ENCODE measurements at regions not wholly inside any gene's neighbourhood (a gene's known extent, or its start where the extent isn't known, plus 50 kb on each side); places are given as distances from the start of the nearest gene placed in this dataset.

DNA sequence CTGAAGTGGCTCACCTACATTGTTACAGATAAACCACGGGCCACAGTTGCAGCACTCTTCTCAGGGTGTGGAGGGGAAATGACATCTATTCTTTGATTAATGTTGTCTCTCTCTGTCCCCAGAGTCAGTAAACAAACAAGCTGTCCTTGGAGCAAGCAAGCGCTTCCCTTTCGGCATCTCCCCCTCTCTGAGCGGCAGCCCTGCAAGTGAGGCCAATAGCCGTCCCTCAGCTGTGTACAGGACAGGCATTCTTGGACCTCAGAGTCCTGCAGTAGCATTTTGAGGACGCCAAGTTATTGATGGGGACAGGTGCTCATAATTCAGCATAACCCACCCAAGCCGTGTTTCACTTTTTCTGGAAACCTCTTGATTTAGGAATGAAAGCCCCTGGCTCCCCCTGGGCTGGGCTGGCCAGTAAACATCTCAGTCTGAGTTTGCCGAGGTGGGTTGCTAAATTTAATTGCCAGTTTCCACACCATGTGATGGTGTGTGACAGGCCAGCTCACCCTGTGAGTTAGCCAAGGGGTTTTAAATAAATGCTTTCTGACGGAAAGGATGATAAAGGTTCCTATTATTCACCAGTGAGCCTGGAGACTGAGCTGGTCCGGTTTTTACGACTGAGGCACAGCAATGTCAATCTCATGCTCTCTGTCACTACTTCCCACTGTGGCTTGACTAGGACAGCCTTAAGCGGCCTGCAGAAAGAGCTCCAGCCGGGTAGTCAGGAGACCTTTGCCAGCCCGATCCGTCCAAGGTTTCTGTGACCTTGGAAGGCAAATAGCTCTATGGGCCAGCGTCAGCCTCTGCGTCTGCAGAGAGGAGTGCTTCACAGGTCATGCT, 214.8 kb upstream of the RREB1 start:
- intact Hi-C loops (cut with DNase I, micrococcal nuclease): no loop called here
- ATAC-seq (no peak), DNase-seq (no peak)

DNA sequence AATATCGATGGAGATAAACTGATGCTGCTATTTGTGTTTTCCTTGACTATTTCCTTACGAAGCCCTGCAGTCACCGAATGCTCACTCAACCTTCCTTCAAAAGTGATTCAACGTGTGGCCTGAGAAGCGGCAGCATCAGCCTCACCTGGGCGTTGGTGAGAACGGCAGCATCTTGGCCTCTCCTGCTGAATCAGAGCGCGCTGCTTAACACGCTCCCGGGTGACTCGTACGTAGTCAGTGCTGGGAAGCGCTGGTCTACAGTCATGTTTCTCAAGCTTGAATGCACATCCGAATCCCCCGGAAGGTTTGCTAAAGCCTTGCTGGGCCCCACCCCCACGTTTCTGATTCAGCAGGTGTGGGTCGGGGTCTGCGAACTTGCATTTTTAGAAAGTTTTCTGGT, 214.1 kb upstream of the RREB1 start:
- ATAC-seq: no peak
- intact Hi-C loops (cut with DNase I, micrococcal nuclease): no loop called here
- no peak for DNase-seq

DNA sequence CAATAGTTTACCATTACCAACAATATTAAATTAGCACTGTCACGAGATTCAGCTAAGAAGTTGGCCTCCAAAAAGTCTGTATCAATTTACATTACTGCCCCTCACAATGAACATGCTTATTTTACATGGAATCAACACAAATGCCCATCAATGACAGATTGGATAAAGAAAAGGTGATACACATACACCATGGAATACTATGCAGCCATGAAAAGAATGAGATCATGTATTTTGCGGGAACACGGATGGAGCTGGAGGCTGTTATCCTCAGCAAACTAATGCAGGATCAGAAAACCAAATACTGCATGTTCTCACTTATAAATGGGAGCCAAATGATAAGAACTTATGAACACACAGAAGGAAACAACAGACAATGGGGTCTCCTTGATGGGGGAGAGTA, 211.8 kb upstream of the RREB1 start:
- intact Hi-C loops (cut with DNase I, micrococcal nuclease): no loop called here
- ATAC-seq: no peak
- DNase-seq: no peak

DNA sequence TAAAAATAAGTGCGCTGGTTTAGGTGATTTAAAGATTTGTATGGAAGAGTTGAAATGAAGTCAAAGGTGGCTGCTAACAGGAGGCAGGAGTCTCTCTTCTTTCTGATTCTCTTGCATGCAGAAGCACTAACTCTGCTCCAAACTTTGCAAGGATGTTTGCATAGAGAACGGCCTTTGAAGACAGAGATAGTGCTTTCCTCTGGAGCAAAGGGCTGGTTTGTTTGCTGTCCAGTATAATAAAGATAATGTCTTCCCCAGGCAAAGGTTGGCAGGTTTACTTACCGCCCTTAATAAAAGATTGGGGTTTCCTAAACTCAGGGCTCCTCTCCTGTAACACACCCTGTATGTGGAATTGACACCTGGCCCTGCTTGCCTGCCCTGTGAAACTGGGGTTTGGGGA, 210.6 kb upstream of the RREB1 start:
- intact Hi-C loops (cut with DNase I, micrococcal nuclease): no loop called here
- no peak for DNase-seq
- peak; percentile 55 for ATAC-seq

DNA sequence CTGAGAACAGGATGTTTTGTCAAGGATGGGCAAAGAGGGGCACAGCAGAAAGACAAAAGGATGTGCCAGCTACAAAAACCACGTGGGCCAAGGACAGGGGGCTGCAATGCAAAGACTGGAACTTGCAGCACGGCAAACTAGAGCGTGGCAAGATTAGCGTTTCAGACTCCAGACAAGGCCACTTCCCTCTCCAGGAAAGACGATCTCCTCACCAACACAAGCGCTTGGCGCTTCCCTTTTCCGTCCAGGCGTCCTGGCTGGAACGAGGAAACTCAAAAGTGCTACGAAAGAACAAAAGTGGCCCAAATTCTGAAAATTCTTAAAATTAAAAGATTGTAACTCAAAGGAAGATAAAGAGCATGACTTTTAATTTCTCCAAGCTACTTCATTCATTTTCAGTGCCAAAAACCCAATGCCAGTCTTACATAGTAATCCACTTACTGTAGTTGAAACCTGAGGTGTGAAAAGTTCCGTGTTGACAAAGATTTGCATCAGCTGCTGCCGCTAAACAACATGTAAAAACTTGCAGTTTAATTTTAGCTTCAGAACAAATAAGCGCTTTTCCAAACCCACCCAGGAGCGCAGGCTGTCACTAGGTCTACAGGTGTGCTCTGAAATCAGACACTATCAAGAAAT, 207.1 kb upstream of the RREB1 start:
- intact Hi-C loops (cut with DNase I, micrococcal nuclease): no loop called here
- ATAC-seq (no peak), DNase-seq (no peak)

- ATAC-seq (no peak), DNase-seq (no peak)
- intact Hi-C loops (cut with DNase I, micrococcal nuclease): no loop called here
Observed at GRCh38 chr6:6901205-6901719, 206.5 kb upstream of the RREB1 start.

GRCh38 chr6:6901945-6902344, 205.8 kb upstream of the RREB1 start:
- DNase-seq (no peak), ATAC-seq (no peak)
- intact Hi-C loops (cut with DNase I, micrococcal nuclease): no loop called here

DNA sequence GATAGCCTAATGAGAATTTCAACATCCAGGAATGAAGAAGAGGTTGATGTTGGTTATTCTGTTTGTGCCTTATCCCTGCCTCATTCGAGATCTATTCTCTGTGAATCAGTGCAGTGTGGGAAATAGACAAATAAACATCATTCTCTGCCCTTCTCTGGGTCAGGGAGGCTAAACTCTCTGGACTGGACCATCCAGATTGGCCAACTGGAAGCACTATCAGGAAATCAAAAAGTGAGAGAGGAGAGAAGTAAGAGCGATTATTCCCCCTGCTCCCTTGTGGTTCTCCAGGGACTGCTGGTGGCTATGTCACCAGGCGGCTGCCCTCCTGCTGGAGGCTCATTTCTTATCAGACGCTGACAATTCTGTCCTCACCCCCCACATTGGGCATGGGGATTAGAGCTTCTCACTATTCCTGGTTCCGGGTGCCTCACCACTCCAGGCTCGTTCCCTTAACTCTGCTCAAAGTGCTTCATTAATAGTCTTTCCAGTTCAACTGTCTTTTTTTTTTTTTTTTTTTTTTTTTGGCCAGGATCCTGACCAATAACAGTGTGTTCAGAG, 201.7 kb upstream of the RREB1 start:
- DNase-seq (no peak), ATAC-seq (no peak)
- intact Hi-C loops (cut with DNase I, micrococcal nuclease): no loop called here

DNA sequence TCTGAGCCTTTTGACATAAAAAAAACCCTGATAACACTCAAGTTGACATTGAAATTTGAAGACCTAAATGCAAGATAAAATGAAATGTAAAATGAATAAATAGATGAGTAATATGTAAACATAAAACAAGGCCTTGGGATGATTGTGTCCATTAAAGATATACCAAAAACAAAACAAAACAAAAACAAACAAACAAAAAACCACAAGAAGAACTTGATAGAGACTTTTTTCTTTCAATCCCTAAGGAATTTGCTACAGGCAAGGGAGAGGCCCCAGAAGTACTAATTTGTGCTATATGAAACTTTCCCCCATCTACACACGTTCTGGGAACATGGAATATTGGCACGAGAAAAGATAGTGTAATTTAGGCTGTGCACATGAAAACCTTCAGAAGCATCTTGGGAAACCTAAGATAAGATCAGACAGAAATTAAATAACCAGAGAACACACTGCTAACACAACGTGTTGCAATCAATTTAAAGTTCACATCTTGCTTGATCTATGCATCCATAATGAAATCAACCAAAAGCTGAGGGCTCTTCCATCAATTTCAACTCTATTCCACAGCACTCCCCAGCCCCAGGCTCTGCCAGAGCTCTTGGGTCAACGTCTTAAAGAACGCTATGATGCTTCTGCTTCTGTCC, 201.1 kb upstream of the RREB1 start:
- no peak for DNase-seq
- intact Hi-C loops (cut with DNase I, micrococcal nuclease): no loop called here
- ATAC-seq: no peak

GRCh38 chr6:6907286-6907685, 200.5 kb upstream of the RREB1 start:
- DNase-seq (no peak), ATAC-seq (no peak)
- intact Hi-C loops (cut with DNase I, micrococcal nuclease): no loop called here

DNA sequence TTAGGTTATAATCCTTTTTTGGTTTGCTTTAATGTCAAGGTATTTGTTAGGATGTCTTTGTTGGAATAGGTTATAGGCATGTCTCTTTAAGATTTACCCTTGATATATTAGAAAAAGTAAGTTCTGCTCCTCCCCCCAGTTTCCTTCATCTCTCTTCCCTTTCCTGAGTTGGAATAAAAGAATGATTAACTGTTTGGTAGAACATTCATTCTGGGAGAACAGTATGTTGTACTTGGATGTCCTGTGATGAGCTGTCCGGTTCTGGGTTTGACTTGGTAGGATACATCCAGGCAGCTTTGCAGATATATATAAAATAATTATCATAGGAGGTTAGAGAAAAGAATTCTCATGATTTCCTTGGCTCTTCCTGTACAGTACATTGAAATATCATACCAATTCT, 199.6 kb upstream of the RREB1 start:
- no peak for DNase-seq
- intact Hi-C loops (cut with DNase I, micrococcal nuclease): no loop called here
- ATAC-seq: no peak

GRCh38 chr6:6909111-6909510, 198.7 kb upstream of the RREB1 start:
- ATAC-seq: no peak

GRCh38 chr6:6910734-6911295, 196.9 kb upstream of the RREB1 start:
- no peak for DNase-seq
- ATAC-seq: no peak
- intact Hi-C loops (cut with DNase I, micrococcal nuclease): loop anchor here in 1 of 2 donors (5.0 kb wide), 1 partner anchor 199 kb away; no protein-coding TSS in a partner anchor

More at GRCh38 chr6:6909111-6909510, 198.7 kb upstream of the RREB1 start:
- DNase-seq: no peak
- intact Hi-C loops (cut with DNase I, micrococcal nuclease): no loop called here

DNA sequence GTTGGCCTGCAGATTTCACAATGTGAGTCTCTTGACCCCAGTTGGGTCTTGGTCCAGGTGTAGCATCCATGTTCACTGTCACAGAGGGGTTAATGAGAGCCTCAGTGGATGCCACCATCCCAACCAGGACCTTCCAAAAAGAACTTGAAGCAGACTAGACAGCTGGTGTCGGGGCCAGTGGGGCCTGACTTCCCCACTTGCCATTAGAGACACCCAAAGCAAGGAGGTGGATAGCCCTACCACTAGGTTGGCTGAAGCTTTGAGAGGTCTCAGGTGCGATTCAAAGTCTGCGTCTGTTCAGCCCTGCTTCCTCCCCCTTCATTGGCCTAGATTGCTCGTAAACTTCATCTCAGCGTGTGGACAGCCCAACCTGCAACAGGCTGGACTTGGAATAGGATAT, 196.4 kb upstream of the RREB1 start:
- ATAC-seq: no peak
- intact Hi-C loops (cut with DNase I, micrococcal nuclease): loop anchor here in 1 of 2 donors (5.0 kb wide), 1 partner anchor 199 kb away; no protein-coding TSS in a partner anchor
- no peak for DNase-seq

DNA sequence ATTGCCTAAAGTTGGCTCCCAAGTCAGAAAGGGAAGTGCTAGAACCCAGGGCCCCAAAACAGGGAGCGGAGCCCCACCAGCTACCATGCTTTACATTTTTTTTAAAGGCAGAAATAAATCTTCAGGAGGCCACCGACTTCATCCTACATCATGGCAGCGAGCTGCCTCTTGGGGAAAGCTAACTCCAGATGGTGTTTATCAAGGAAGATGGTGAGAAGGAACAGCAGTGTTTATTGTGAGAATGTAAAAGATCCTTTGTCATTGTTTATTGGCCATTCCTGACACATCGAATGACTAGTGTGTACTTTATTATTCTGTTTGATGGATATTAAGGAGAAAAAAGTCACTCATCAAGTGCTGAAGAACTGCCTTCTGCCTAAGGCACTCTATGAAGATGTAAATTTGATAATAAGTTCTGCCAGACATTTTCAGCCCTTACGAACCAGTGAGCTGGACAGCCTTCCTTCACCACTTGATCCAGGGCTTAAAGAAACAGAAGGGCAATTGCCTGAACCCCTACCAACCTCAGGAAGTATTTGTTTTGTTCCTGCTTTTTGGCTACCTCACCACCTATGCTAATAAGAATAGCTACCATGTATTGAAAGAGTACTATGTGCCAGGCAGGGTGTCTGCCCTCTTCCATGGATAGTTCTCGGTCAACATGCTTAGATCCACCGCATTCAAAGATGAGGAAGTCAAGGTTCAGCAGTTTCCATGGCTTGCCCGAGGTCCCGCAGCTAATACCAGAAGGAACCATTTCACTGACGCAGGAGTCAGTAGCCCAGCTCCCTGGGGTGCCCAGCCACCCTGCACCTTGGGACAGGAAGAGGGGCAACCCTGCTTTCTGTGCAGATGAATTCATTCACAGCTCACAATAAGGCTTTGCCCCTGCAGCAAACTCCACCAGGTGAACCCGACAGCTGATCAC, 194.7 kb upstream of the RREB1 start:
- DNase-seq: no peak
- no peak for ATAC-seq
- intact Hi-C loops (cut with DNase I, micrococcal nuclease): loop anchor here in 1 of 2 donors (5.0 kb wide), 1 partner anchor 201 kb away; no protein-coding TSS in a partner anchor

GRCh38 chr6:6915219-6915618, 192.5 kb upstream of the RREB1 start:
- ATAC-seq (peak; percentile 68), DNase-seq (no peak)
- intact Hi-C loops (cut with DNase I, micrococcal nuclease): no loop called here

- ATAC-seq (peak; percentile 55), DNase-seq (peak; percentile 19 to 55)
- intact Hi-C loops (cut with DNase I, micrococcal nuclease): no loop called here
Observed at GRCh38 chr6:6915813-6916547, 191.8 kb upstream of the RREB1 start.
